C4-2B (cell line): ENCODE measurements at regions not wholly inside any gene's neighbourhood (a gene's known extent, or its start where the extent isn't known, plus 50 kb on each side); places are given as distances from the start of the nearest gene placed in this dataset.

Experiments used
- CTCF ChIP-seq: fragments of 450-650 bp; conservative IDR thresholded peaks from 2 replicates; pipeline ENCODE4 v1.5.1; 2017; ENCODE audit warnings: mild to moderate bottlenecking
- ZFX ChIP-seq: fragments of 450-650 bp; IDR thresholded peaks from 2 replicates; pipeline ENCODE4 v1.6.1; 2017

GRCh38 chr3:71956069-71956340 is 171.1 kb upstream of the PROK2 start:
- TF ChIP-seq CTCF (no peak), ZFX (no peak)
